Psoas muscle (tissue), 7 donors: ENCODE measurements at regions not wholly inside any gene's neighbourhood (a gene's known extent, or its start where the extent isn't known, plus 50 kb on each side); places are given as distances from the start of the nearest gene placed in this dataset.

ENCODE experiments used
- ATAC-seq, 4 donors: fragments of 200-7000 bp; cut with Tn5 transposase; one replicate each; pipeline ENCODE4 v1.9.1; 2020; ENCODE audit warnings: moderate library complexity in 3 of 4, mild to moderate bottlenecking in 2 of 4
- DNase-seq, 2 donors: peaks; one replicate each; pipeline ENCODE4 v3.0.0-alpha.2; 2020
- H3K27ac ChIP-seq: fragments of 200-600 bp; one replicate; pipeline ENCODE4 v1.8.0; 2022
- H3K27me3 ChIP-seq, 3 donors: fragments of 200-600 bp in 1 of 3; one replicate each; pipeline versions ENCODE4 v1.6.1 to v1.8.0; 2013 to 2022; ENCODE audit warnings: low read length in 2 of 3, mild to moderate bottlenecking in 2 of 3, moderate library complexity in 1 of 3; ENCODE audit not compliant: insufficient read depth in 3 of 3
- H3K36me3 ChIP-seq, 2 donors: fragments of 200-600 bp in 1 of 2; one replicate each; pipeline versions ENCODE4 v1.6.1 to v1.8.0; 2013 to 2022; ENCODE audit warnings: low read depth in 1 of 2, mild to moderate bottlenecking in 1 of 2, moderate library complexity in 1 of 2; ENCODE audit not compliant: insufficient read depth in 1 of 2
- H3K4me1 ChIP-seq: fragments of 200-600 bp; one replicate; pipeline ENCODE4 v1.8.0; 2022
- H3K4me3 ChIP-seq: fragments of 200-600 bp; one replicate; pipeline ENCODE4 v1.8.0; 2022; ENCODE audit warnings: mild to moderate bottlenecking
- H3K9me3 ChIP-seq: fragments of 200-600 bp; one replicate; pipeline ENCODE4 v1.8.0; 2022
- WGBS, 3 donors: extraction: QIAGEN DNeasy Blood & Tissue Kit; methylation state at CpG; one replicate each; pipeline versions ENCODE4 v1.1.6 to v1.1.7; 2013; 5-methylcytosine and 5-hydroxymethylcytosine counted together
- intact Hi-C, 2 donors: fragments of 100-400 bp; cut with DNase I; formaldehyde crosslinking; loops; one replicate each; pipeline versions ENCODE4 v1.11.0 to v1.14.2; 2022
- TF ChIP-seq, protein P1 (sequence below): fragments of 200-600 bp; IDR thresholded peaks from one replicate; pipeline ENCODE4 v1.8.0; 2022; ENCODE audit warnings: antibody characterized with exemption
- donor health status: healthy with polysubstance abuse.
- donor health status: DM: no; HTN: no; CAD: no; lungs with moderate emphysema.
- donor health status: Bipolar disorder and iron deficiency.
- donor health status: healthy.
- donor health status: DM: yes; HTN: yes; CAD: no.
- donor health status: DM: no; HTN: no; CAD: no.
- donor health status: DM: yes; HTN: yes; CAD: no.

DNA sequence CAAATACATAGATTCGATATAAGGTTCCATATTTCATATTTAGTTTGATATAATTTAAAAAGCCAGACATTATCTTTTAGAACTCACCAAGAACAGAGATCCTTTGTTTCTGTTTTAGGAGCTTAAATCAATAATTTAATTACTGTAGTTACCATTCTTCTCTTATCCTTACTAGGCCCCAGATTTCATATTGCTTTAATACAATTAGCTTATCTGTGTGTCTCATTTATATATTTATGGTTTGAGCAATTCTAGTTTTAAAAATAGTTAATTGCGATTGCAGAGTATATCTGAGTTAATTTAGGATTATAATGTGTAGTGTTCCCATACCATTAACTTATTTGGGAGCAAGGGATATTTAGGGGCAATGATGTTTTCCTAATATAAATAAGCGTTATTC is 558.8 kb upstream of the ZNF804A start:
- H3K4me1 ChIP-seq, result no peaks in the 10 kb centered on the region
- no peak overlapping the region for H3K4me3 ChIP-seq
- no peak for ATAC-seq
- no peaks in the 10 kb centered on the region for H3K27me3 ChIP-seq
- DNase-seq, result no peak
- TF ChIP-seq, protein P1, sequence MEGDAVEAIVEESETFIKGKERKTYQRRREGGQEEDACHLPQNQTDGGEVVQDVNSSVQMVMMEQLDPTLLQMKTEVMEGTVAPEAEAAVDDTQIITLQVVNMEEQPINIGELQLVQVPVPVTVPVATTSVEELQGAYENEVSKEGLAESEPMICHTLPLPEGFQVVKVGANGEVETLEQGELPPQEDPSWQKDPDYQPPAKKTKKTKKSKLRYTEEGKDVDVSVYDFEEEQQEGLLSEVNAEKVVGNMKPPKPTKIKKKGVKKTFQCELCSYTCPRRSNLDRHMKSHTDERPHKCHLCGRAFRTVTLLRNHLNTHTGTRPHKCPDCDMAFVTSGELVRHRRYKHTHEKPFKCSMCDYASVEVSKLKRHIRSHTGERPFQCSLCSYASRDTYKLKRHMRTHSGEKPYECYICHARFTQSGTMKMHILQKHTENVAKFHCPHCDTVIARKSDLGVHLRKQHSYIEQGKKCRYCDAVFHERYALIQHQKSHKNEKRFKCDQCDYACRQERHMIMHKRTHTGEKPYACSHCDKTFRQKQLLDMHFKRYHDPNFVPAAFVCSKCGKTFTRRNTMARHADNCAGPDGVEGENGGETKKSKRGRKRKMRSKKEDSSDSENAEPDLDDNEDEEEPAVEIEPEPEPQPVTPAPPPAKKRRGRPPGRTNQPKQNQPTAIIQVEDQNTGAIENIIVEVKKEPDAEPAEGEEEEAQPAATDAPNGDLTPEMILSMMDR, result no peak
- intact Hi-C loops, result no loop called here
- no peaks in the 10 kb centered on the region for H3K9me3 ChIP-seq
- H3K27ac ChIP-seq, result no peak overlapping the region
- WGBS, 3 donors, result 91 to 96% (median 94%) methylated on average over 3 of the region's 3 CpGs
- H3K36me3 ChIP-seq, result no peaks in the 10 kb centered on the region

DNA sequence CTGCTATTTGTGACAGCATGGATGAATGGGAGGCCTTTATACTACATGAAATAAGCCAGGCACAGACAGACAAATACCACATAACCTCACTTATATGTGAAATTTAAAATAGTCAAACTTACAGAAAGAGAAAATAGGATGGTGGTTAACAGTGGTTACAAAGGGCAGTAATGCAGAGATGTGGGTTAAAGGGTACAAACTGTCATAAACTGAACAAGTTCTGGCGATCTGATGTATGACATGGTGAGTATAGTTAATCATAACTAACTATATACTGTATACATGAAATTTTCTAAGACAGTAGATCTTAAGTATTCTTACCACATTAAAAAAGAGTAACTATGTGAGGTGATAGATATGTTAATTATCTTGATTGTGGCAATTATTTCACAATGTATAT is 558.1 kb upstream of the ZNF804A start:
- 87 to 88% (median 88%) methylated on average over 1 of the region's 1 CpG for WGBS, 3 donors
- Histone ChIP-seq H3K36me3 (no peaks in the 10 kb centered on the region), H3K27ac (no peak overlapping the region), H3K9me3 (no peaks in the 10 kb centered on the region), H3K4me3 (no peak overlapping the region), H3K4me1 (no peaks in the 10 kb centered on the region), H3K27me3 (no peaks in the 10 kb centered on the region)
- intact Hi-C loops, result no loop called here
- TF ChIP-seq, protein P1, result no peak
- ATAC-seq (no peak), DNase-seq (no peak)

DNA sequence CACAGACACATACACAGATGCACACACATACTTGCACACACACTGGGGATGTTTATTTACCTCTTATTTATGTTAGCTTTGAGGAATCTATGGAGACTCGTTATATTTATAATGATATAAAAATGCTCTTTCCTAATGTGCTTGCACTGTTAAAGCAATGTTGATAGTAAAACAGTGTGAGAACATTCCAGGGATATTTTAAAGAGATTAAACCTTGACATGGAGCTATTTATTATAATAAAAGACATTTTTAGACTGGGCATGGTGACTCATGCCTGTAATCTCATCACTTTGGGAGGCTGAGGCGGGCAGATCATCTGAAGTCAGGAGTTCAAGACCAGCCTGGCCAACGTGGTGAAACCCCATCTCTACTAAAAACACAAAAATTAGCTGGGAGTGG is 557.3 kb upstream of the ZNF804A start:
- H3K27me3 ChIP-seq, result no peaks in the 10 kb centered on the region
- TF ChIP-seq, protein P1, result no peak
- no peaks in the 10 kb centered on the region for H3K36me3 ChIP-seq
- H3K4me1 ChIP-seq, result no peaks in the 10 kb centered on the region
- no peak for ATAC-seq
- H3K27ac ChIP-seq, result no peak overlapping the region
- no peaks in the 10 kb centered on the region for H3K9me3 ChIP-seq
- DNase-seq, result no peak
- no peak overlapping the region for H3K4me3 ChIP-seq
- intact Hi-C loops, result no loop called here
- WGBS, 3 donors, result 53 to 59% (median 55%) methylated on average over 3 of the region's 3 CpGs

DNA sequence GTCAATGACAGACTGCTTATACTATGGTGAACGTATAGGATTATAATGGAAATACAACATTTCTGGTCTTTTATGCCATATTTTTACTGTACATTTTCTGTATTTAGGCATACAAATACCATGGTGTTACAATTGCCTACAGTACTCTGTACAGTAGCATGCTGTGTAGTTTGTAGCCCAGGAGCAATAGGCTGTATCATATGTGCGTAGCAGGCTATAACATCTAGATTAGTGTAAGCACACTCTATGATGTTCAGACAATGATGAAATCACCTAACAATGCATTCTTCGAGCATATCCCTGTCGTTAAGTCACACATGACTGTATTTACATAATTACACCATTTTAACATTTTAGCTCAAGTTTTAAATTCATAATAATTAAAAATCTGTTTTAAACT is 556.6 kb upstream of the ZNF804A start:
- Histone ChIP-seq H3K27ac (no peak overlapping the region), H3K4me1 (no peaks in the 10 kb centered on the region), H3K27me3 (no peaks in the 10 kb centered on the region), H3K9me3 (no peaks in the 10 kb centered on the region), H3K36me3 (no peaks in the 10 kb centered on the region), H3K4me3 (no peak overlapping the region)
- TF ChIP-seq, protein P1, result no peak
- ATAC-seq, result no peak
- intact Hi-C loops, result no loop called here
- WGBS, 3 donors, result 87 to 92% (median 90%) methylated on average over 4 of the region's 4 CpGs
- no peak for DNase-seq

DNA sequence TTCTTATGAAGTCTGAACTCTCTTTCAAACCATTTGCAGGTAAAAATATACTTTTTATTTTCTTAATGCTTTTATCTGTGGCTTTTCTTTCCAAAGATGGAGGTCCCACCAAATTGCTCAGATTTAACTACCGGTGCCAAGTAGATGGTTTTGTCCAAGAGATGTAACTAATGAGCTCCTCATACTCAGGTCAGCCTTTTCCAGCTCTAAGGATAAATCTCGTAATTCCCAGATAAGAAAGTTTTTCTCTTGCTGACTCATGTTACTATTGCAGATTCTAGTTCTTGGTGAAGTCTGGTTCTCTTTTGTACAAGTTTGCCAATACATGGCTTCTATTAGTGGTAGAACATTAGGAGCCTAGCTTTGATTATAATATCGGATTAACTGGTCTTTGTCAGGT is 550.8 kb upstream of the ZNF804A start:
- Histone ChIP-seq H3K4me1 (no peaks in the 10 kb centered on the region), H3K4me3 (no peak overlapping the region), H3K36me3 (no peaks in the 10 kb centered on the region), H3K9me3 (no peaks in the 10 kb centered on the region), H3K27me3 (no peaks in the 10 kb centered on the region), H3K27ac (no peak overlapping the region)
- intact Hi-C loops, result no loop called here
- ATAC-seq (no peak), DNase-seq (no peak)
- TF ChIP-seq, protein P1, result no peak
- WGBS, 3 donors, result 55 to 61% (median 57%) methylated on average over 3 of the region's 3 CpGs
